C4-2B (cell line): ENCODE measurements at regions not wholly inside any gene's neighbourhood (a gene's known extent, or its start where the extent isn't known, plus 50 kb on each side); places are given as distances from the start of the nearest gene placed in this dataset.
"Not testable (repeated sequence)": the region's sequence is repeated elsewhere in the genome, so short reads cannot be mapped to it uniquely, and the experiment has no call there.

Source experiments
- H3K27ac ChIP-seq: fragments of 450-650 bp; 2 replicates; pipeline ENCODE4 v1.5.1; 2017
- ZFX ChIP-seq: fragments of 450-650 bp; IDR thresholded peaks from 2 replicates; pipeline ENCODE4 v1.6.1; 2017
- TF ChIP-seq, protein P1 (sequence below): fragments of 450-650 bp; conservative IDR thresholded peaks from 2 replicates; pipeline ENCODE4 v1.5.1; 2017; ENCODE audit warnings: mild to moderate bottlenecking

DNA sequence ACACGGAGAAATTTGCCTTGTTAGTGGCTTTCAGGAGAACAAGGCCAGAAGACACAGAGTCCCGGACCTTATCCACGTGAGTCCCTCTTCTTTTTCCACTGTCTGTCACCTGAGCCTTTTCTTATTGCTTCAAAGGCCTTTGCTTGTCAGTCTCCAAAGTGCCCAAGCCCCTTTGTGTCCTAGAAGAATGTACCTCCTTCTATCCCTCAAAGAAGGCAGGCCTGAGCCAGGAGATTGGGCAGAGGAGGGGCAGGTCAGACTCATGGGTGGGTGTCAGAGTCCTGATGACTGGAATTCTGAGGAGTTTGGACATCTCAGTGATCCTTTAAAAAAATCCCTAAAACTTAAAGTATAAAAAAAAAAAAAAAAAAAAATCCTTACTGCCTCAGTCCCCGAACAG lies 299.6 kb upstream of the NCAM1 start:
- TF ChIP-seq, protein P1, sequence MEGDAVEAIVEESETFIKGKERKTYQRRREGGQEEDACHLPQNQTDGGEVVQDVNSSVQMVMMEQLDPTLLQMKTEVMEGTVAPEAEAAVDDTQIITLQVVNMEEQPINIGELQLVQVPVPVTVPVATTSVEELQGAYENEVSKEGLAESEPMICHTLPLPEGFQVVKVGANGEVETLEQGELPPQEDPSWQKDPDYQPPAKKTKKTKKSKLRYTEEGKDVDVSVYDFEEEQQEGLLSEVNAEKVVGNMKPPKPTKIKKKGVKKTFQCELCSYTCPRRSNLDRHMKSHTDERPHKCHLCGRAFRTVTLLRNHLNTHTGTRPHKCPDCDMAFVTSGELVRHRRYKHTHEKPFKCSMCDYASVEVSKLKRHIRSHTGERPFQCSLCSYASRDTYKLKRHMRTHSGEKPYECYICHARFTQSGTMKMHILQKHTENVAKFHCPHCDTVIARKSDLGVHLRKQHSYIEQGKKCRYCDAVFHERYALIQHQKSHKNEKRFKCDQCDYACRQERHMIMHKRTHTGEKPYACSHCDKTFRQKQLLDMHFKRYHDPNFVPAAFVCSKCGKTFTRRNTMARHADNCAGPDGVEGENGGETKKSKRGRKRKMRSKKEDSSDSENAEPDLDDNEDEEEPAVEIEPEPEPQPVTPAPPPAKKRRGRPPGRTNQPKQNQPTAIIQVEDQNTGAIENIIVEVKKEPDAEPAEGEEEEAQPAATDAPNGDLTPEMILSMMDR, result no peak
- no peak for TF ChIP-seq ZFX
- no peak overlapping the region for H3K27ac ChIP-seq

DNA sequence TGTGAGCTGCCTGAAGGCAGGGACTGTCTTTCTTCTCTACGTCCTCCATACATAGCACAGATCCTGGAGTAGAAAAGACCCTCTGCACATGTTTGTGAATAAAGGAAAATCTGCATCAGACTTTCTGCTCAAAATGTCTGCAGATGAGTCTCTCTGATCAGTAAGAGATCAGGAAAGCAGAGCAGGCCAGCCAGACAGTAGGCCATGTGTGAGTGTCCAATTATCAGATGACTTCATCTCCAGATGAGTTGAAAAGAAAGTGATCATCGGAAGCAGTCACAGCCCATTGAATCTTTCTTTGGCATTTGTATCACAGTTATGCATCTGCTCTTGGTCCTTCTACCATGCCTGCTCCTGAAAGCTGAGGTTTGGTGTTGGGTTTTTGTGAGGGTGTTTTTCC lies 298.7 kb upstream of the NCAM1 start:
- no peak for TF ChIP-seq ZFX
- TF ChIP-seq, protein P1, result no peak
- H3K27ac ChIP-seq, result no peak overlapping the region

DNA sequence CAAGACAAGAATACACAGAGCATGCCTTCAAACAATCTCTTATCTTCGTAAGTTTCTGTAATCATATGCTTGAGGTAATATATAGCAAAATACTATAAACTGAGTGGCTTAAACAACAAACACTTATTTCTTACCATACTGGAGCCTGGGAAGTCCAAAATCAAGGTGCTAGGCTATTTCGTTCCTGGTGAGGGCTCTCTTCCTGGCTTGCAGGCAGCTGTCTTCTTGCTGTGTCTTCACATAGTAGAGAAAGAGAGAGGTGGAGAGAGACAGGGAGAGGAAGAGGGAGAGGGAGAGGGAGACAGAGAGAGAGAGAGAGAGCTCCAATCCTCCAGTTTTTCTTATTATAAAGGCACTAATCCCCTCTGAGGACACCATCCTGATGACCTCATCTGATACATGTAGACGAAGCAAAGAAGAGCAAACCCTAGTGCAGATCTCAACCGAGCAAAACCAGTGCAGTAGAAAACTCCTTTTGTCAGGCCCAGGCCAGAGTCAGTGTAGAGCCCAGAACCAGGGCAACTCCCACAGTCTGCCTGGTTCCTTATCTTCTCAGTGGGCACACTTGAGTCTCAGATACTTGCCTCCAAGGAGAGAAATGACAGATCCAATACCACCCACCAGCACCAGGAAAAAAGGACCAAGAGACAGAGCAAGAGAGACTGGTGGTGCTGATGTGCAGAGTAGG lies 297.1 kb upstream of the NCAM1 start:
- no peak for TF ChIP-seq ZFX
- TF ChIP-seq, protein P1, result no peak
- no peak overlapping the region for H3K27ac ChIP-seq

DNA sequence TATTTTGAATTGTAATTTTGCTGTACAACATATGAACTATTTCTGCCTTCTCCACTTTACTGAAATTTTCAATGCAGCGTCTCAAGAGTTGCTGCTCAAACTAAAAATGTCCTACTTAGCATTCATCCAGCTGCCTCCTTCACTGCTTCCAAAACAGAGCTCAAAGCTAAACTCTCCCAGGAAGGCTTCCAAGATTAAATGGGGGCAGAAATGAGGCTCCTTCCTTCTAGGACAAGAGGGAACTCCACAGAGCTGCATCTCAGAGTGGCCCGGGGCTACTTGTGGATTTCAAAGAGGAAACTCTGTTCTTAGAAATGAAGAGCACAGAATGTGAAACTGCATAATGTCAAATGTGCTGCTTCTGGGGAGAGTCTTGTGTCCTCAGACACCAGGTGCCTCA lies 295.9 kb upstream of the NCAM1 start:
- TF ChIP-seq, protein P1, result no peak
- no peak overlapping the region for H3K27ac ChIP-seq

DNA sequence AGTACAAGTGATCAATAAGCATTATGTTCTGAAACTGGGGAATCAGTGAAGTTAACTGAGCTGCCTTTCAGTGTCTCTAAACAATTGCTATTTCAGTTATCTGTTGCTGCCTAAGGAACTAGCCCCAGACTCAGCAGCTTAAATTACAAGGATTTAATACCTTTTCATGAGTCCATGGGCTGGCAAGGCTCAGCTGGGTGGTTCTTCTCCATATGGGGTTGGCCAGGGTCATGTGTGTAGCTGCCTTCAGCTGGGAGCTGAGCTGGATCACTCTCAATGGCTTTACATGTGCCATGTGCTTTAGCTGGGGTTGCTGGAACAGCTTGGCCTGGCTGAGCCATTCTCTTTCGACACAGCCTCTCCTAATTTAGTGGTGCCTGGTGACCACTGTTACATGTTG lies 295.0 kb upstream of the NCAM1 start:
- no peak overlapping the region for H3K27ac ChIP-seq
- no peak for TF ChIP-seq ZFX
- TF ChIP-seq, protein P1, result no peak

DNA sequence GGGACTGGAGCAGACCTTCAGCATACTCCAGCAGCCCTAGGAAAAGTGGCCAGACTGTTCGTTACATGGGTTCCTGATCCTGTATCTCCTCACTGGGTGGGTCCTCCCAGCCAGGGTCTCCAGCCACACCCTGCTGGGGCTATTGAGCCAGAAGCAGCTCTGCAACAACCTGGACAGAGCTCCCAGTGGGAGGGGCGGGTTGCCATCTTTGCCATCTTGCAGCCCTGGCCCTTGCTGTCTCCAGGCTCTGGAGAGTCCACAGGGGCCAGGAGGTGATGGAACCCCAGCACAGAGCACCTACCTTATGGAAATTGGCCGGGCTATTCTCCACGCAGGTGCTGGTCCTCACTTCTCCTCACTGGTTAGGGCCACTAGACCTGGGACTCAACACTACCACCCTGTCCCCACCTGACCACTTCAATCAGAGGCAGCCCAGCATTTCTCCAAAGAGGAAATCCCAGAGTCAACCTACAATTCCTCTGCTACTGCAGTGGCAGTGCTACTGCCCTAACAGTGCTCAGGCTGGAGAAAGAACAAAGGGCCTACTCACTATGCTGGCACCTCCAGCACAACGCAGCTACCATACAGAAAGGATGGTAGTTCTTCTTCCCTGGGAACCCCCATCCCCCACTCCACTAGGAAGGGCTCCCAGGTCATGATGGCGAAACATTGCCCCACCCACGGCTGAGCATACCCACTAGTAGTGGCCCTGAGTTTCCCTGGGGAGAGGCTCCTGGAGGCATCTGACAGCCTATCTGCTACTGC lies 290.2 kb upstream of the NCAM1 start:
- TF ChIP-seq, protein P1, result no peak
- TF ChIP-seq ZFX, result no peak
- H3K27ac ChIP-seq, result no peak overlapping the region

DNA sequence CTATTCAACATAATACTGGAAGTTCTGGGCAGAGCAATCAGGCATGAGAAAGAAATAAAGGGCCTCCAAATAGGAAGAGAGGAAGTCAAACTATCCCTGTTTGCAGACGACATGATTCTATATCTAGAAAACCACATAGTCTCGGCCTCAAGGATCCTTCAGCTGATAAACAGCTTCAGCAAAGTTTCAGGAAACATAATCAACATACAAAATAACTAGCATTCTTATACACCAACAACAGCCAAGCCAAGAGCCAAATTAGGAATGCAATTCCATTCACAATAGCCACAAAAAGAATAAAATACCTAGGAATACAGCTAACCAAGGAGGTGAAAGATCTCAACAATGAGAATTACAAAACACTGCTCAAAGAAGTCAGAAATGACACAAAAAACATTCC lies 287.8 kb upstream of the NCAM1 start:
- not testable (repeated sequence) for H3K27ac ChIP-seq

DNA sequence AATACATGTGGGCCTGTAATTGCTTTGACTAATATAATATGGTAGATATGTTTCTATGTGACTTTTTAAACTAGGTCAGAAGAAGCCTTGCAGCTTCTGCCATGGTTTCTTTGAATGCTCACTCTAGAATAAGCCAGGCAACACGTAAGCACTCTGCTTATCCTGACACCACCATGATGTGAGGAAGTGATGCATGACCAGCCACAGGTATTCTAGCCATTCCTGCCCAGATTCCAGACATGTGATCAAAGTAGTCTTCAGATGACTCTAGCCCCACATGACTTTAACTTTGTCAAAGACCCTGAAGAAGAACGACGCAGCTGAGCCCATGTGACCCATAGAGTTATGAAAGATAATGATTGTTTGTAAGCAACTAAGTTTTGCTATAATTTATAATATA lies 276.1 kb upstream of the NCAM1 start:
- no peak for TF ChIP-seq ZFX
- TF ChIP-seq, protein P1, result no peak

More for the DNA sequence above, 276.1 kb upstream of the NCAM1 start:
- no peak overlapping the region for H3K27ac ChIP-seq
